GM13977 (cell line): ENCODE measurements at regions not wholly inside any gene's neighbourhood (a gene's known extent, or its start where the extent isn't known, plus 50 kb on each side); places are given as distances from the start of the nearest gene placed in this dataset.

Source experiments
- DNase-seq: peaks from one replicate; pipeline ENCODE4 v3.0.0; 2012; ENCODE audit warnings: low spot score
- in situ Hi-C: fragments of 300-500 bp; cut with MboI; formaldehyde crosslinking; loops from one replicate; pipeline ENCODE4 v1.12.0; 2022; ENCODE audit warnings: low sequenced_read_pairs, low pct_unique_long_range_greater_than_20kb, mixed read lengths, inconsistent platforms; ENCODE audit not compliant: unreplicated experiment
- TF ChIP-seq, protein P1 (sequence below): IDR thresholded peaks from 2 replicates; pipeline ENCODE4 v1.5.1; 2012; ENCODE audit warnings: mild to moderate bottlenecking, control low read depth; ENCODE audit not compliant: insufficient read depth; ENCODE audit errors: extremely low read depth, missing control alignments

DNA sequence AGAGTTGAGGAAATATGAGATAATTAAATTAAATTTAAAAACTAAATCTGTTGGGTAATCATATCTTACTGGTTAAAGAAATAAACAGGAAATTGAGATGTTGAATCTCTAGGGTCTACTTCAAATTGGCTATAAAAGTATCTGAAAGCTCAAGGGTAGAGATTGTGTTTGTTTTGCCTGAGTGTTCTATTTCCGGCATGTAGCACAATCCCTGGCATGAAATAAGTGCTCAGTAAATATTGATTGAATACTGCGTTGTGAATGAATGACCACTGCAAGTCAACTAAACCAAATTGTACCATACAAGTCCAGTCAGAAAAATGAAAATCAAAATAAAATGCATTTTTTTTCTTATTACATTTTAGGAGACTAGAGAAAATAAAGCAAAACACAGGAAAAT is 709.8 kb downstream of the EPM2A start:
- in situ Hi-C loops = no loop called here
- no peak for DNase-seq
- TF ChIP-seq, protein P1, sequence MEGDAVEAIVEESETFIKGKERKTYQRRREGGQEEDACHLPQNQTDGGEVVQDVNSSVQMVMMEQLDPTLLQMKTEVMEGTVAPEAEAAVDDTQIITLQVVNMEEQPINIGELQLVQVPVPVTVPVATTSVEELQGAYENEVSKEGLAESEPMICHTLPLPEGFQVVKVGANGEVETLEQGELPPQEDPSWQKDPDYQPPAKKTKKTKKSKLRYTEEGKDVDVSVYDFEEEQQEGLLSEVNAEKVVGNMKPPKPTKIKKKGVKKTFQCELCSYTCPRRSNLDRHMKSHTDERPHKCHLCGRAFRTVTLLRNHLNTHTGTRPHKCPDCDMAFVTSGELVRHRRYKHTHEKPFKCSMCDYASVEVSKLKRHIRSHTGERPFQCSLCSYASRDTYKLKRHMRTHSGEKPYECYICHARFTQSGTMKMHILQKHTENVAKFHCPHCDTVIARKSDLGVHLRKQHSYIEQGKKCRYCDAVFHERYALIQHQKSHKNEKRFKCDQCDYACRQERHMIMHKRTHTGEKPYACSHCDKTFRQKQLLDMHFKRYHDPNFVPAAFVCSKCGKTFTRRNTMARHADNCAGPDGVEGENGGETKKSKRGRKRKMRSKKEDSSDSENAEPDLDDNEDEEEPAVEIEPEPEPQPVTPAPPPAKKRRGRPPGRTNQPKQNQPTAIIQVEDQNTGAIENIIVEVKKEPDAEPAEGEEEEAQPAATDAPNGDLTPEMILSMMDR = no peak

GRCh38 chr6:145026267-145026679 is 709.0 kb downstream of the EPM2A start:
- DNase-seq = no peak
- in situ Hi-C loops = no loop called here
- TF ChIP-seq, protein P1 = no peak

DNA sequence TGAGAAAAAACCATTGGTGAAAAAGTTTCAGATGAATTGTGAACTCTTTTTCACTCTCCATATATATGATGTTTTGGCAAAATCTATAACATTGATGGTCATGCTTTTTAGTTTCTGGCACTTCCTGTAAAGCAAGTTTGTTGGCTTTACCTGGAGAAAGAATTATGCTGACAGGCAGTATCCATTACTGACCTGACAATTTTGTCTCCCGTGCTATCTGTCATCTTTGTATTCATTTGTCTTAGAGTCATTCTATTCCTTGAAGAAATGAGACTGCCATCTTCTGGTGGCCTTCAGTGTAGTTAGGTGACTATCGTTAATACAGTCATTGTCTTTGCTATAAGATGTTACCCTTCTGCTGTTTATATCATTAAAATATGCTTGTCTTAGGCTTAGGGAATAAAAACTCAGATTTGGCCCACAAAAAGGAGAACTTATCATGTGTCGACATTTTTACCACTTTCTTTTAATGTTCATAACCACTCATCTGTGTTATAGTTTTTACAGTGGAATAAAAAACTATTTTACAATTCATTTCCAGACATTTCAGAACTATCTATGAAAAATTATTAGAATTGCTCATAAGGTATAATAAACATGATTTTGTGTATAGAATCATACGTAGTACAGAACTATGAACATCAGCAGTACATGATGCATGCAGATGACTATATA is 707.0 kb downstream of the EPM2A start:
- in situ Hi-C loops = no loop called here
- peak; percentile 36 for DNase-seq
- TF ChIP-seq, protein P1 = peak; percentile 62

DNA sequence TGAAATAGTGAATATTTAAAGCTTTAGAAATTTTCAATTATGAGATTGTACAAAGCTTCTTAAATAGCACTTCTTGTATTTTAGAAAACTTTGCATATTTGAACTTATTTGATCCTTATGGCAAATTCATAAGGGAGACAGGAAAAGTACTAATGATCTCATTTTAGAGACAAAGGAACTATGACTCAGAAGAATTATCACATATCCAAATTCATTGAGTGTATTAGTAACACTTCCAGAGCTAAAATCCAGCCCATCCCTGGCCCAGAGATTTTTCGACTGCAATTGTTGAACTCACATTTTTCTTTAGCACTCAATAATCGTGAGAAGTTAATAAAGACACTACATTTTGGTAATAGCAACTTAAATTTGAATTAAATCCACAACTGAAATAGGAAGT is 704.3 kb downstream of the EPM2A start:
- in situ Hi-C loops = no loop called here
- no peak for DNase-seq
- TF ChIP-seq, protein P1 = no peak

DNA sequence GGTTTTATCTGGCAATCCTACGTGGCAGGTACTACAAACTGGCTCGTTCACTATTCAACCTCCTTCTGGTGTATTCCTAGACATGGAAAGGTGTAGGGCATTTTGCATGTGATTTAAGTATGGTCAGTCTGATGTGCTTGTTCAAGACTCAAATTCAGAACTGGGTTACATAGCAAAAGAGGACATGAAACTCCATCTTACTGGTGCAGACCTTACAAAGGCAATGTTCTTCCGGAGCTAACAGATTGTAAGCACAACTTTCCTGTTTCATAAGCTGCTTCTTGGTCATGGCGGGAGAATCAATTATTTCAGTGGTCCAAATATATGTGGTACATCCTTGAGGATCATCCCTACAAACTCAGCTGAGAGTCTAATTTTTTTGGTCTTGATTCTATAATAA is 703.4 kb downstream of the EPM2A start:
- TF ChIP-seq, protein P1 = no peak
- in situ Hi-C loops = no loop called here
- no peak for DNase-seq

GRCh38 chr6:145032562-145033145 is 702.7 kb downstream of the EPM2A start:
- in situ Hi-C loops = no loop called here

More at GRCh38 chr6:145032562-145033145, 702.7 kb downstream of the EPM2A start:
- TF ChIP-seq, protein P1 = no peak
- no peak for DNase-seq
